ENCODE measurements at regions not wholly inside any gene's neighbourhood (a gene's known extent, or its start where the extent isn't known, plus 50 kb on each side); places are given as distances from the start of the nearest gene placed in this dataset.
A peak's percentile ranks its signal among the peaks of the same experiment; 100 is the strongest.
"Not testable (repeated sequence)": the region's sequence is repeated elsewhere in the genome, so short reads cannot be mapped to it uniquely, and the experiment has no call there.

- Histone ChIP-seq H3K9me3 (peaks cover 25% of the 10 kb centered on the region), H3K4me3 (ENCODE audit: low read depth in 1 of 2, low read length in 1 of 2) (no peak overlapping the region), H3K27me3 (no peaks in the 10 kb centered on the region), H3K36me3 (no peaks in the 10 kb centered on the region), H3K27ac (no peak overlapping the region), H3K4me1 (ENCODE audit: control insufficient read depth in 1 of 2, insufficient read depth in 1 of 2, low read depth in 1 of 2, low read length in 1 of 2) (no peaks in the 10 kb centered on the region)
- TF ChIP-seq CTCF (IDR thresholded peaks at IDR 0.05), result no peak
Observed at GRCh38 chr10:130283219-130283545, 147.0 kb downstream of the GLRX3 start.

GRCh38 chr10:130295761-130296160 is 159.6 kb downstream of the GLRX3 start:
- peaks cover 15% of the 10 kb centered on the region for H3K9me3 ChIP-seq
- not testable (repeated sequence) for H3K27me3 ChIP-seq, H3K36me3 ChIP-seq

GRCh38 chr10:130300608-130301020 is 164.4 kb downstream of the GLRX3 start:
- Histone ChIP-seq H3K36me3 (no peaks in the 10 kb centered on the region), H3K4me3 (ENCODE audit: low read depth in 1 of 2, low read length in 1 of 2) (no peak overlapping the region), H3K27me3 (peaks cover 15% of the 10 kb centered on the region), H3K9me3 (peaks cover 11% of the 10 kb centered on the region), H3K27ac (no peak overlapping the region), H3K4me1 (ENCODE audit: control insufficient read depth in 1 of 2, insufficient read depth in 1 of 2, low read depth in 1 of 2, low read length in 1 of 2) (no peaks in the 10 kb centered on the region)
- no peak for TF ChIP-seq CTCF (IDR thresholded peaks at IDR 0.05)

More at GRCh38 chr10:130295761-130296160, 159.6 kb downstream of the GLRX3 start:
- not testable (repeated sequence) for H3K4me3 ChIP-seq (ENCODE audit: low read depth in 1 of 2, low read length in 1 of 2); H3K27ac ChIP-seq; H3K4me1 ChIP-seq (ENCODE audit: control insufficient read depth in 1 of 2, insufficient read depth in 1 of 2, low read depth in 1 of 2, low read length in 1 of 2)

- Histone ChIP-seq H3K27me3 (peaks cover 15% of the 10 kb centered on the region), H3K4me3 (ENCODE audit: low read depth in 1 of 2, low read length in 1 of 2) (peak overlapping the region in 1 of 2 experiments; percentile 27), H3K36me3 (no peaks in the 10 kb centered on the region), H3K27ac (no peak overlapping the region), H3K9me3 (peaks cover 11% of the 10 kb centered on the region), H3K4me1 (ENCODE audit: control insufficient read depth in 1 of 2, insufficient read depth in 1 of 2, low read depth in 1 of 2, low read length in 1 of 2) (no peaks in the 10 kb centered on the region)
- no peak for TF ChIP-seq CTCF (IDR thresholded peaks at IDR 0.05)
Observed at GRCh38 chr10:130301021-130301892, 165.1 kb downstream of the GLRX3 start.

GRCh38 chr10:130326954-130327353 is 190.8 kb downstream of the GLRX3 start:
- Histone ChIP-seq H3K36me3 (no peaks in the 10 kb centered on the region), H3K9me3 (no peaks in the 10 kb centered on the region), H3K27me3 (no peaks in the 10 kb centered on the region), H3K4me3 (ENCODE audit: low read depth in 1 of 2, low read length in 1 of 2) (no peak overlapping the region), H3K27ac (no peak overlapping the region), H3K4me1 (ENCODE audit: control insufficient read depth in 1 of 2, insufficient read depth in 1 of 2, low read depth in 1 of 2, low read length in 1 of 2) (no peaks in the 10 kb centered on the region)
- no peak for TF ChIP-seq CTCF (IDR thresholded peaks at IDR 0.05)

GRCh38 chr10:130329792-130330191 is 193.6 kb downstream of the GLRX3 start:
- Histone ChIP-seq H3K27ac (no peak overlapping the region), H3K4me3 (ENCODE audit: low read depth in 1 of 2, low read length in 1 of 2) (no peak overlapping the region), H3K4me1 (ENCODE audit: control insufficient read depth in 1 of 2, insufficient read depth in 1 of 2, low read depth in 1 of 2, low read length in 1 of 2) (no peaks in the 10 kb centered on the region), H3K9me3 (no peaks in the 10 kb centered on the region), H3K36me3 (no peaks in the 10 kb centered on the region), H3K27me3 (no peaks in the 10 kb centered on the region)
- no peak for TF ChIP-seq CTCF (IDR thresholded peaks at IDR 0.05)
